Loucy (cell line): ENCODE measurements at regions not wholly inside any gene's neighbourhood (a gene's known extent, or its start where the extent isn't known, plus 50 kb on each side); places are given as distances from the start of the nearest gene placed in this dataset.

Source experiments
- H2AFZ ChIP-seq: fragments of 200-600 bp; sonication (generic); 2 replicates; pipeline ENCODE4 v1.6.0; 2016; ENCODE audit warnings: antibody characterized with exemption, mild to moderate bottlenecking, low read length, moderate library complexity
- H3F3A ChIP-seq: fragments of 200-600 bp; 2 replicates; pipeline ENCODE4 v1.6.0; 2016; ENCODE audit warnings: antibody characterized with exemption, low read depth, mild to moderate bottlenecking
- H3K27me3 ChIP-seq: fragments of 200-600 bp; sonication (generic); 2 replicates; pipeline ENCODE4 v1.6.1; 2014; ENCODE audit warnings: low read length, mild to moderate bottlenecking; ENCODE audit not compliant: insufficient read depth, poor library complexity, severe bottlenecking
- H3K36me3 ChIP-seq: fragments of 200-600 bp; sonication (generic); 2 replicates; pipeline ENCODE4 v1.6.1; 2016; ENCODE audit warnings: low read length; ENCODE audit not compliant: insufficient read depth
- H3K4me1 ChIP-seq: fragments of 200-600 bp; sonication (generic); 2 replicates; pipeline ENCODE4 v1.5.1; 2014; ENCODE audit warnings: low read length, mild to moderate bottlenecking; ENCODE audit not compliant: insufficient read depth, poor library complexity, severe bottlenecking
- H3K4me2 ChIP-seq: fragments of 200-600 bp; sonication (generic); 2 replicates; pipeline ENCODE4 v1.6.0; 2014; ENCODE audit warnings: antibody characterized with exemption, low read length, low read depth, mild to moderate bottlenecking; ENCODE audit not compliant: poor library complexity, severe bottlenecking
- H3K4me3 ChIP-seq: fragments of 200-600 bp; sonication (generic); 2 replicates; pipeline ENCODE4 v1.5.1; 2014; ENCODE audit warnings: low read length, mild to moderate bottlenecking, mixed read lengths; ENCODE audit not compliant: poor library complexity, severe bottlenecking
- H3K79me2 ChIP-seq: fragments of 200-600 bp; sonication (generic); 2 replicates; pipeline ENCODE4 v1.6.1; 2014; ENCODE audit warnings: low read length; ENCODE audit not compliant: insufficient read depth
- H3K9ac ChIP-seq: fragments of 200-600 bp; sonication (generic); 2 replicates; pipeline ENCODE4 v1.6.0; 2014; ENCODE audit warnings: mild to moderate bottlenecking, low read depth, low read length, moderate library complexity; ENCODE audit not compliant: poor library complexity, severe bottlenecking
- H3K9me2 ChIP-seq: fragments of 200-600 bp; sonication (generic); replicated peaks from 2 replicates; pipeline ENCODE4 v1.6.1; 2016; ENCODE audit warnings: low read depth, low read length, mixed read lengths
- H3K9me3 ChIP-seq: fragments of 200-600 bp; sonication (generic); 2 replicates; pipeline ENCODE4 v1.6.1; 2014; ENCODE audit warnings: mild to moderate bottlenecking, antibody characterized with exemption, low read length, low read depth; ENCODE audit not compliant: insufficient read depth
- H4K20me1 ChIP-seq: fragments of 200-600 bp; sonication (generic); 2 replicates; pipeline ENCODE4 v1.6.0; 2014; ENCODE audit warnings: antibody characterized with exemption, low read length, mild to moderate bottlenecking; ENCODE audit not compliant: insufficient read depth, poor library complexity, severe bottlenecking
- CTCF ChIP-seq: fragments of 200-600 bp; sonication (generic); conservative IDR thresholded peaks from 2 replicates; pipeline ENCODE4 v1.5.1; 2014; ENCODE audit warnings: mild to moderate bottlenecking, antibody characterized with exemption, low read length
- EZH2phosphoT487 ChIP-seq: fragments of 200-600 bp; IDR thresholded peaks from 2 replicates; pipeline ENCODE4 v1.6.1; 2018; ENCODE audit warnings: antibody characterized with exemption, mild to moderate bottlenecking, moderate library complexity, borderline replicate concordance

DNA sequence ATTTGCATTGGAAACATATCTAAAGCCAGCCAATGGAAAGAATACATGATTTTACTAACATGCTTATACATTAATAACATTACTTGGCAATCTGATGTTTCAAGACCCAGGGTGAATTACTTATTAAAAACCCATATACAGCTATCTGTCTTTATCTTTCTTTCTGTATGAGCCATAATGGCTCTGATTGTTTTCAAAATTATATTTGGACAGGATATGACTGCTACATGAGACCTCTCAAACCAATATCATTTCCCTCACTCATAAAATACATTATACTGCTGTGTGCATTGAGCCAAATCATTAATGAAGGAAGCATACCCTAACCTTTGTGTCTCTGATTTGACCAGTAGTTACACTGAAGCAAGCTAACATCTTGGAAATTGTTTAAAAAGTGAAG, 205.9 kb upstream of the DPYD start:
- no peak overlapping the region for H3K9ac ChIP-seq
- no peaks in the 10 kb centered on the region for H3K36me3 ChIP-seq
- TF ChIP-seq EZH2phosphoT487 = no peak
- no peak for TF ChIP-seq CTCF
- no peaks in the 10 kb centered on the region for H3K27me3 ChIP-seq
- H3K4me1 ChIP-seq = no peaks in the 10 kb centered on the region
- H2AFZ ChIP-seq = no peak overlapping the region
- H3K9me2 ChIP-seq = no peaks in the 10 kb centered on the region
- no peak overlapping the region for H3K4me3 ChIP-seq
- no peaks in the 10 kb centered on the region for H3K9me3 ChIP-seq
- H3F3A ChIP-seq = no peaks in the 10 kb centered on the region
- no peak overlapping the region for H3K4me2 ChIP-seq
- no peaks in the 10 kb centered on the region for H3K79me2 ChIP-seq
- H4K20me1 ChIP-seq = no peaks in the 10 kb centered on the region

- no peaks in the 10 kb centered on the region for H3K4me1 ChIP-seq
- H3K9me3 ChIP-seq = no peaks in the 10 kb centered on the region
- TF ChIP-seq EZH2phosphoT487 (no peak), CTCF (no peak)
- no peaks in the 10 kb centered on the region for H3K9me2 ChIP-seq
- H4K20me1 ChIP-seq = no peaks in the 10 kb centered on the region
- H2AFZ ChIP-seq = no peak overlapping the region
- H3K27me3 ChIP-seq = no peaks in the 10 kb centered on the region
- H3K4me3 ChIP-seq = no peak overlapping the region
- H3K4me2 ChIP-seq = no peak overlapping the region
- H3K79me2 ChIP-seq = no peaks in the 10 kb centered on the region
- no peak overlapping the region for H3K9ac ChIP-seq
- H3F3A ChIP-seq = no peaks in the 10 kb centered on the region
- no peaks in the 10 kb centered on the region for H3K36me3 ChIP-seq
Observed at GRCh38 chr1:98121646-98122045, 200.8 kb upstream of the DPYD start.

GRCh38 chr1:98119796-98120195, 199.0 kb upstream of the DPYD start:
- Histone ChIP-seq H3K79me2 (no peaks in the 10 kb centered on the region), H3K27me3 (no peaks in the 10 kb centered on the region), H3K4me1 (no peaks in the 10 kb centered on the region), H2AFZ (no peak overlapping the region), H3K9me3 (no peaks in the 10 kb centered on the region), H3K4me2 (no peak overlapping the region), H3K9me2 (no peaks in the 10 kb centered on the region), H4K20me1 (no peaks in the 10 kb centered on the region), H3K9ac (no peak overlapping the region), H3F3A (no peaks in the 10 kb centered on the region), H3K4me3 (no peak overlapping the region), H3K36me3 (no peaks in the 10 kb centered on the region)
- TF ChIP-seq CTCF (no peak), EZH2phosphoT487 (no peak)
